H9 (cell line): ENCODE measurements at regions not wholly inside any gene's neighbourhood (a gene's known extent, or its start where the extent isn't known, plus 50 kb on each side); places are given as distances from the start of the nearest gene placed in this dataset.

Source experiments
- DNase-seq: peaks from one replicate; pipeline ENCODE4 v3.0.0-alpha.2; 2017
- H2AFZ ChIP-seq: one replicate; pipeline ENCODE4 v1.6.1; 2013; ENCODE audit warnings: mild to moderate bottlenecking, low read length, control low read depth, moderate library complexity
- H2AK5ac ChIP-seq: 2 replicates; pipeline ENCODE4 v1.6.1; 2013; ENCODE audit warnings: low read length, control low read depth, mixed read lengths; ENCODE audit not compliant: insufficient read length
- H2BK120ac ChIP-seq: one replicate; pipeline ENCODE4 v1.6.1; 2013; ENCODE audit warnings: low read depth, mild to moderate bottlenecking, low read length, control low read depth, inconsistent platforms; ENCODE audit not compliant: poor library complexity, severe bottlenecking
- H2BK12ac ChIP-seq: 2 replicates; pipeline ENCODE4 v1.6.1; 2013; ENCODE audit warnings: low read length, control low read depth, mixed read lengths, low read depth; ENCODE audit not compliant: insufficient read length
- H2BK15ac ChIP-seq: 2 replicates; pipeline ENCODE4 v1.6.1; 2013; ENCODE audit warnings: low read depth, low read length, control low read depth
- H2BK20ac ChIP-seq: one replicate; pipeline ENCODE4 v1.6.1; 2013; ENCODE audit warnings: low read depth, mild to moderate bottlenecking, low read length, control low read depth, inconsistent platforms; ENCODE audit not compliant: poor library complexity, severe bottlenecking
- H2BK5ac ChIP-seq: 2 replicates; pipeline ENCODE4 v1.6.1; 2013; ENCODE audit warnings: low read length, control low read depth, mixed read lengths; ENCODE audit not compliant: insufficient read length
- H3K14ac ChIP-seq: 2 replicates; pipeline ENCODE4 v1.6.1; 2013; ENCODE audit warnings: low read length, control low read depth; ENCODE audit not compliant: insufficient read depth
- H3K18ac ChIP-seq: 2 replicates; pipeline ENCODE4 v1.6.1; 2013; ENCODE audit warnings: low read depth, mild to moderate bottlenecking, mixed read lengths, low read length, control low read depth; ENCODE audit not compliant: insufficient read length
- H3K23ac ChIP-seq: 2 replicates; pipeline ENCODE4 v1.6.1; 2013; ENCODE audit warnings: low read length, control low read depth, mixed read lengths, low read depth; ENCODE audit not compliant: insufficient read length
- H3K23me2 ChIP-seq: 2 replicates; pipeline ENCODE4 v1.6.1; 2013; ENCODE audit warnings: low read depth, mild to moderate bottlenecking, mixed read lengths, low read length, control low read depth; ENCODE audit not compliant: insufficient read length, poor library complexity, severe bottlenecking
- H3K27ac ChIP-seq: 2 replicates; pipeline ENCODE4 v1.5.1; 2013; ENCODE audit warnings: low read length, control low read depth, mixed read lengths, low read depth; ENCODE audit not compliant: insufficient read length
- H3K27me3 ChIP-seq: 2 replicates; pipeline ENCODE4 v1.6.1; 2013; ENCODE audit warnings: low read length, control low read depth, inconsistent platforms; ENCODE audit not compliant: insufficient read depth
- H3K4ac ChIP-seq: 2 replicates; pipeline ENCODE4 v1.6.1; 2013; ENCODE audit warnings: low read depth, mild to moderate bottlenecking, control low read depth, inconsistent platforms, low read length, moderate library complexity
- H3K4me1 ChIP-seq: 2 replicates; pipeline ENCODE4 v1.6.1; 2013; ENCODE audit warnings: low read length, control low read depth, inconsistent platforms; ENCODE audit not compliant: insufficient read depth
- H3K4me2 ChIP-seq: 2 replicates; pipeline ENCODE4 v1.6.1; 2013; ENCODE audit warnings: low read length, control low read depth, mixed read lengths; ENCODE audit not compliant: insufficient read length, insufficient read depth
- H3K56ac ChIP-seq: 2 replicates; pipeline ENCODE4 v1.6.1; 2013; ENCODE audit warnings: low read depth, mild to moderate bottlenecking, mixed read lengths, low read length, control low read depth; ENCODE audit not compliant: insufficient read length
- H3K79me1 ChIP-seq: 2 replicates; pipeline ENCODE4 v1.6.1; 2013; ENCODE audit warnings: low read depth, mild to moderate bottlenecking, moderate library complexity, low read length, control low read depth, inconsistent platforms; ENCODE audit not compliant: insufficient read depth, poor library complexity, severe bottlenecking
- H3K79me2 ChIP-seq: 2 replicates; pipeline ENCODE4 v1.6.1; 2013; ENCODE audit warnings: low read length, control low read depth, inconsistent platforms; ENCODE audit not compliant: insufficient read depth
- H3K9ac ChIP-seq: 2 replicates; pipeline ENCODE4 v1.6.1; 2013; ENCODE audit warnings: low read length, control low read depth, mixed read lengths; ENCODE audit not compliant: insufficient read length; ENCODE audit errors: extremely low read depth
- H3K9me3 ChIP-seq: one replicate; pipeline ENCODE4 v1.6.1; 2013; ENCODE audit warnings: low read depth, low read length, inconsistent platforms; ENCODE audit not compliant: control insufficient read depth
- H3T11ph ChIP-seq: one replicate; pipeline ENCODE4 v1.6.1; 2013; ENCODE audit warnings: mild to moderate bottlenecking, low read length, control low read depth, inconsistent platforms
- H4K20me1 ChIP-seq: one replicate; pipeline ENCODE4 v1.6.1; 2013; ENCODE audit not compliant: control insufficient read depth, insufficient read length, insufficient read depth
- H4K5ac ChIP-seq: 2 replicates; pipeline ENCODE4 v1.6.1; 2013; ENCODE audit warnings: low read depth, mild to moderate bottlenecking, mixed read lengths, low read length, control low read depth; ENCODE audit not compliant: insufficient read length
- H4K8ac ChIP-seq: replicated peaks from 2 replicates; pipeline ENCODE4 v1.6.1; 2013; ENCODE audit warnings: low read length, control low read depth, mixed read lengths, low read depth; ENCODE audit not compliant: insufficient read length
- H4K91ac ChIP-seq: 2 replicates; pipeline ENCODE4 v1.6.1; 2013; ENCODE audit warnings: low read depth, mild to moderate bottlenecking, moderate library complexity, mixed read lengths, low read length, control low read depth; ENCODE audit not compliant: insufficient read length
- H3K27ac Mint-ChIP-seq, 3 experiments: 2 replicates in 2 of 3; 3 replicates in 1 of 3; pipeline ENCODE4 v1.8.0; 2020 to 2021; ENCODE audit warnings: mixed read lengths in 3 of 3, mild to moderate bottlenecking in 1 of 3, moderate library complexity in 1 of 3
- H3K27me3 Mint-ChIP-seq: 2 replicates; pipeline ENCODE4 v1.8.0; 2021; ENCODE audit warnings: low read depth, mild to moderate bottlenecking, moderate library complexity, mixed read lengths
- H3K36me3 Mint-ChIP-seq, 3 experiments: 2 replicates in 2 of 3; 3 replicates in 1 of 3; pipeline ENCODE4 v1.8.0; 2020 to 2021; ENCODE audit warnings: low read depth in 3 of 3, mixed read lengths in 3 of 3; ENCODE audit not compliant: insufficient read depth in 1 of 3
- H3K4me1 Mint-ChIP-seq, 2 experiments: 2 replicates each; pipeline ENCODE4 v1.8.0; 2020; ENCODE audit warnings: mixed read lengths in 2 of 2
- H3K4me3 Mint-ChIP-seq, 2 experiments: 2 replicates in 1 of 2; 3 replicates in 1 of 2; pipeline ENCODE4 v1.8.0; 2020 to 2021; ENCODE audit warnings: mild to moderate bottlenecking in 2 of 2, mixed read lengths in 2 of 2, moderate library complexity in 1 of 2
- H3K9me3 Mint-ChIP-seq, 2 experiments: 2 replicates in 1 of 2; 3 replicates in 1 of 2; pipeline ENCODE4 v1.8.0; 2020; ENCODE audit warnings: mild to moderate bottlenecking in 2 of 2, mixed read lengths in 2 of 2, moderate library complexity in 1 of 2
- CTCF ChIP-seq: fragments of 200-600 bp; sonication (generic); conservative IDR thresholded peaks from 3 replicates; pipeline ENCODE4 v1.8.0; 2021; ENCODE audit warnings: antibody characterized with exemption, mild to moderate bottlenecking
- WGBS: extraction: QIAGEN DNeasy Blood & Tissue Kit; methylation state at CpG from one replicate; pipeline ENCODE4 v1.1.7; 2013; ENCODE audit warnings: missing lambda C conversion rate, low lambda C conversion rate, mixed read lengths; ENCODE audit not compliant: insufficient read length; ENCODE audit errors: extremely low coverage; 5-methylcytosine and 5-hydroxymethylcytosine counted together

DNA sequence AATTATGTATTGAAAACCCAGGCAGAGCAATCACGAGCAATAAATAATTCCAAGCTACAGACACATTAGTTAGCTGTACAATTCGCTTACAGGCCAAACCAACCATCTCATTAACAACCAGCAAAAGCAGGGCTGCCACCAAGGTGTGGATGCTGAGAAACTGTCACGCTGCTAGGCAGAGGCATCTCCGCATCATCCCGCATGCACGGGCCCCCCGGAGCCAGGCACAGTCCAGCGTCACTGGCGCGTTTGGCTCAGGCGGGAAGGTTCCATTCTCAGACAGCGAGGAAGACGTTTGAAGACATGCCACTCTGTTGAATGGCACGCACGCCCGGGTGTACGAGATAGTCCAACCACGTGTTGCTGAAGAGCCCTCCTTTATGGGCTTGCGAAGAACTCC lies 184.0 kb downstream of the OLFM1 start:
- Histone ChIP-seq H4K8ac (no peak overlapping the region), H2AFZ (no peak overlapping the region), H3K27ac (no peak overlapping the region), H3K9ac (no peak overlapping the region), H3K9me3 (no peaks in the 10 kb centered on the region), H3K79me1 (no peaks in the 10 kb centered on the region), H3K23me2 (no peaks in the 10 kb centered on the region), H2BK5ac (no peak overlapping the region), H3K23ac (no peak overlapping the region), H3K4ac (no peak overlapping the region), H3K4me2 (no peak overlapping the region), H3K14ac (no peak overlapping the region), H3K18ac (no peak overlapping the region), H4K91ac (no peak overlapping the region), H2BK20ac (no peak overlapping the region), H3K79me2 (no peaks in the 10 kb centered on the region), H2BK120ac (no peak overlapping the region), H2AK5ac (no peak overlapping the region), H3K4me1 (no peaks in the 10 kb centered on the region), H3K27me3 (no peaks in the 10 kb centered on the region), H3T11ph (no peak overlapping the region), H4K20me1 (no peaks in the 10 kb centered on the region), H2BK15ac (no peak overlapping the region), H2BK12ac (no peak overlapping the region), H3K56ac (no peak overlapping the region), H4K5ac (no peak overlapping the region)
- peaks cover 0 to 2% of the 10 kb centered on the region in 2 experiments; a peak in 2 of 5 replicates for H3K9me3 Mint-ChIP-seq
- no CpG with 5 or more reads among the region's 19 CpGs for WGBS
- TF ChIP-seq CTCF, result no peak
- H3K36me3 Mint-ChIP-seq, result no peaks in the 10 kb centered on the region; a peak in 1 of 7 replicates
- no peak overlapping the region; a peak in 1 of 7 replicates for H3K27ac Mint-ChIP-seq
- no peak overlapping the region for H3K4me3 Mint-ChIP-seq
- peaks cover 12 to 21% of the 10 kb centered on the region in 2 experiments for H3K4me1 Mint-ChIP-seq
- peaks cover 3% of the 10 kb centered on the region for H3K27me3 Mint-ChIP-seq
- no peak for DNase-seq
